ENCODE measurements at regions not wholly inside any gene's neighbourhood (a gene's known extent, or its start where the extent isn't known, plus 50 kb on each side); places are given as distances from the start of the nearest gene placed in this dataset.

DNA sequence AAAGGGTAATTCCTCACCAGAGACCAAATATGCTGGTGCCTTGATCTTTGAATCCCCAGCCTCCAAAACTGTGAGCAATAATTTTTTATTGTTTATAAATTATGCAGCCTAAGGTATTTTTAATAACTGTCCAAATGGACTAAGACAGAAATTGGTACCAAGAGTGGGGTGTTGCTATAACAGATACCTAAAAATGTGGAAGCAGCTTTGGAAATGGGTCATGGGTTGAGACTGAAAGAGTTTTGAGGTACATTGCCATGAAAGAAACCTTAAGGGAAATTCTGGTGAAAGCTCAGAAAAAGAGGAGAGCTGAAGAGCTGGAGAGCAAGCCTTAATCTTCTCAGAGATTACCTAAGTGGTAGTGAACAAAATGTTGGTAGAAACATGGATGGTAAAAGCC is 378.2 kb downstream of the NXPE2 start:
- ATAC-seq (no peak), DNase-seq (ENCODE audit: low read depth, low spot score) (no peak), FAIRE-seq (no peak)
- no peaks in the 10 kb centered on the region for H3K4me1 ChIP-seq (ENCODE audit: control insufficient read depth, insufficient read depth, low read length)
- RAD21 ChIA-PET (ENCODE audit: unreplicated experiment): no interaction called here
- H3K9me3 ChIP-seq (replicated peaks; ENCODE audit: control insufficient read depth, insufficient read depth, low read length): peaks cover 2% of the 10 kb centered on the region
- in situ Hi-C loops (cut with MboI): no loop called here
- no peak for TF ChIP-seq STAT3 (IDR thresholded peaks at IDR 0.05; ENCODE audit: low read depth, low read length)
- TF ChIP-seq BRCA1 (IDR thresholded peaks at IDR 0.05; ENCODE audit: low read depth, low read length): no peak
- no peak for TF ChIP-seq MEF2B (IDR thresholded peaks at IDR 0.05; ENCODE audit: partially characterized antibody, poor library complexity, severe bottlenecking)
- H3K4me3 ChIP-seq: no peak overlapping the region
- no TSS peak for BruUV-seq (replicated peaks)
- H3K4me2 ChIP-seq (ENCODE audit: control insufficient read depth, insufficient read depth): no peak overlapping the region
- CTCF ChIA-PET: no interaction called here
- H3K27ac ChIP-seq (ENCODE audit: control insufficient read depth, insufficient read depth): no peak overlapping the region
- POLR2A ChIA-PET: no interaction called here
- H3K9ac ChIP-seq (ENCODE audit: control insufficient read depth, insufficient read depth, low read length): no peak overlapping the region
- no peak overlapping the region for H2AFZ ChIP-seq (ENCODE audit: control insufficient read depth, low read depth, low read length)
- intact Hi-C loops (cut with micrococcal nuclease; ENCODE audit: unreplicated experiment): no loop called here
- SMC1A ChIA-PET (ENCODE audit: uncharacterized antibody, unreplicated experiment): no interaction called here
- no peaks in the 10 kb centered on the region for H3K36me3 ChIP-seq (ENCODE audit: control insufficient read depth in 2 of 2, insufficient read depth in 2 of 2, low read length in 1 of 2)
- no peaks in the 10 kb centered on the region for H3K27me3 ChIP-seq (replicated peaks in 1 of 2; ENCODE audit: control insufficient read depth in 2 of 2, insufficient read depth in 2 of 2, low read length in 1 of 2)
- no peaks in the 10 kb centered on the region for H4K20me1 ChIP-seq (ENCODE audit: control insufficient read depth, insufficient read depth)
- no peaks in the 10 kb centered on the region for H3K79me2 ChIP-seq (ENCODE audit: control insufficient read depth, insufficient read depth, low read length)

DNA sequence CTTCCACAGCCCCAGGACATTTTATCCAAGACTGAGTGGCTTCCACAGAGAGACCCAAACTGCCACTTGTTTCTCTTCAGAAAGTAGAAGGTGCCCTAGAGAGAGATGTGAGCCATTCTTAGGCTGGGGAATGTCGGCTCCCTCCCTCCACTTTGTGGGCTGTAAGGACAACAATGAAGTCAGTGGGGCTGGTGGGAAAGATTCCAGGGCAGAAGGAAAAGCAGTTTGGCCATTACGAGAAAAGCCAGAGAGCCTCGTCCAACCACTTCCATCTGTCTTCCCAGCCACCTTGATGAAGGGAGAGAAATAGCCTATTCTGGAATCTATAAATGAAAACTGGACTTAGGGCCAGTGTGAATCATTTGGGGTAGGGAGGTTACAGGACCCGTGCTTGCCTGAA is 382.5 kb downstream of the NXPE2 start:
- H3K9ac ChIP-seq (ENCODE audit: control insufficient read depth, insufficient read depth, low read length): no peak overlapping the region
- DNase-seq (ENCODE audit: low read depth, low spot score): no peak
- SMC1A ChIA-PET (ENCODE audit: uncharacterized antibody, unreplicated experiment): no interaction called here
- CTCF ChIA-PET: no interaction called here
- 8% methylated on average over 4 of the region's 4 CpGs for whole genome bisulfite sequencing (ENCODE audit: insufficient coverage, insufficient replicate concordance, low lambda C conversion rate, missing lambda C conversion rate)
- no peak overlapping the region for H3K4me2 ChIP-seq (ENCODE audit: control insufficient read depth, insufficient read depth)
- no peaks in the 10 kb centered on the region for H3K4me1 ChIP-seq (ENCODE audit: control insufficient read depth, insufficient read depth, low read length)
- H3K9me3 ChIP-seq (replicated peaks; ENCODE audit: control insufficient read depth, insufficient read depth, low read length): peaks cover 2% of the 10 kb centered on the region
- no peak for FAIRE-seq
- H2AFZ ChIP-seq (ENCODE audit: control insufficient read depth, low read depth, low read length): no peak overlapping the region
- BruUV-seq (replicated peaks): no TSS peak
- RAD21 ChIA-PET (ENCODE audit: unreplicated experiment): no interaction called here
- H3K4me3 ChIP-seq: no peak overlapping the region
- in situ Hi-C loops (cut with MboI) (no loop called here), intact Hi-C loops (cut with micrococcal nuclease; ENCODE audit: unreplicated experiment) (no loop called here)
- H3K36me3 ChIP-seq (ENCODE audit: control insufficient read depth in 2 of 2, insufficient read depth in 2 of 2, low read length in 1 of 2): no peaks in the 10 kb centered on the region
- no peaks in the 10 kb centered on the region for H4K20me1 ChIP-seq (ENCODE audit: control insufficient read depth, insufficient read depth)
- TF ChIP-seq RELA (IDR thresholded peaks at IDR 0.05; ENCODE audit: borderline replicate concordance, partially characterized antibody) (no peak), BMI1 (IDR thresholded peaks at IDR 0.05; ENCODE audit: borderline replicate concordance) (no peak), PAX8 (IDR thresholded peaks at IDR 0.05) (no peak), TCF12 (IDR thresholded peaks at IDR 0.05; ENCODE audit: low read depth, low read length) (no peak), MTA2 (IDR thresholded peaks at IDR 0.05; ENCODE audit: low read depth) (no peak), CBFB (IDR thresholded peaks at IDR 0.05; ENCODE audit: low read depth) (no peak), TBL1XR1 (IDR thresholded peaks at IDR 0.05; ENCODE audit: low read depth, low read length) (no peak), EED (IDR thresholded peaks at IDR 0.05; ENCODE audit: low read depth) (no peak)
- TF ChIP-seq, protein P1, sequence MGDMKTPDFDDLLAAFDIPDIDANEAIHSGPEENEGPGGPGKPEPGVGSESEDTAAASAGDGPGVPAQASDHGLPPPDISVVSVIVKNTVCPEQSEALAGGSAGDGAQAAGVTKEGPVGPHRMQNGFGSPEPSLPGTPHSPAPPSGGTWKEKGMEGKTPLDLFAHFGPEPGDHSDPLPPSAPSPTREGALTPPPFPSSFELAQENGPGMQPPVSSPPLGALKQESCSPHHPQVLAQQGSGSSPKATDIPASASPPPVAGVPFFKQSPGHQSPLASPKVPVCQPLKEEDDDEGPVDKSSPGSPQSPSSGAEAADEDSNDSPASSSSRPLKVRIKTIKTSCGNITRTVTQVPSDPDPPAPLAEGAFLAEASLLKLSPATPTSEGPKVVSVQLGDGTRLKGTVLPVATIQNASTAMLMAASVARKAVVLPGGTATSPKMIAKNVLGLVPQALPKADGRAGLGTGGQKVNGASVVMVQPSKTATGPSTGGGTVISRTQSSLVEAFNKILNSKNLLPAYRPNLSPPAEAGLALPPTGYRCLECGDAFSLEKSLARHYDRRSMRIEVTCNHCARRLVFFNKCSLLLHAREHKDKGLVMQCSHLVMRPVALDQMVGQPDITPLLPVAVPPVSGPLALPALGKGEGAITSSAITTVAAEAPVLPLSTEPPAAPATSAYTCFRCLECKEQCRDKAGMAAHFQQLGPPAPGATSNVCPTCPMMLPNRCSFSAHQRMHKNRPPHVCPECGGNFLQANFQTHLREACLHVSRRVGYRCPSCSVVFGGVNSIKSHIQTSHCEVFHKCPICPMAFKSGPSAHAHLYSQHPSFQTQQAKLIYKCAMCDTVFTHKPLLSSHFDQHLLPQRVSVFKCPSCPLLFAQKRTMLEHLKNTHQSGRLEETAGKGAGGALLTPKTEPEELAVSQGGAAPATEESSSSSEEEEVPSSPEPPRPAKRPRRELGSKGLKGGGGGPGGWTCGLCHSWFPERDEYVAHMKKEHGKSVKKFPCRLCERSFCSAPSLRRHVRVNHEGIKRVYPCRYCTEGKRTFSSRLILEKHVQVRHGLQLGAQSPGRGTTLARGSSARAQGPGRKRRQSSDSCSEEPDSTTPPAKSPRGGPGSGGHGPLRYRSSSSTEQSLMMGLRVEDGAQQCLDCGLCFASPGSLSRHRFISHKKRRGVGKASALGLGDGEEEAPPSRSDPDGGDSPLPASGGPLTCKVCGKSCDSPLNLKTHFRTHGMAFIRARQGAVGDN (IDR thresholded peaks at IDR 0.05): no peak
- TF ChIP-seq, protein P2, sequence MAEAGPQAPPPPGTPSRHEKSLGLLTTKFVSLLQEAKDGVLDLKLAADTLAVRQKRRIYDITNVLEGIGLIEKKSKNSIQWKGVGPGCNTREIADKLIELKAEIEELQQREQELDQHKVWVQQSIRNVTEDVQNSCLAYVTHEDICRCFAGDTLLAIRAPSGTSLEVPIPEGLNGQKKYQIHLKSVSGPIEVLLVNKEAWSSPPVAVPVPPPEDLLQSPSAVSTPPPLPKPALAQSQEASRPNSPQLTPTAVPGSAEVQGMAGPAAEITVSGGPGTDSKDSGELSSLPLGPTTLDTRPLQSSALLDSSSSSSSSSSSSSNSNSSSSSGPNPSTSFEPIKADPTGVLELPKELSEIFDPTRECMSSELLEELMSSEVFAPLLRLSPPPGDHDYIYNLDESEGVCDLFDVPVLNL (IDR thresholded peaks at IDR 0.05; ENCODE audit: low read depth, low read length): no peak
- TF ChIP-seq, protein P3, sequence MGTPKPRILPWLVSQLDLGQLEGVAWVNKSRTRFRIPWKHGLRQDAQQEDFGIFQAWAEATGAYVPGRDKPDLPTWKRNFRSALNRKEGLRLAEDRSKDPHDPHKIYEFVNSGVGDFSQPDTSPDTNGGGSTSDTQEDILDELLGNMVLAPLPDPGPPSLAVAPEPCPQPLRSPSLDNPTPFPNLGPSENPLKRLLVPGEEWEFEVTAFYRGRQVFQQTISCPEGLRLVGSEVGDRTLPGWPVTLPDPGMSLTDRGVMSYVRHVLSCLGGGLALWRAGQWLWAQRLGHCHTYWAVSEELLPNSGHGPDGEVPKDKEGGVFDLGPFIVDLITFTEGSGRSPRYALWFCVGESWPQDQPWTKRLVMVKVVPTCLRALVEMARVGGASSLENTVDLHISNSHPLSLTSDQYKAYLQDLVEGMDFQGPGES (IDR thresholded peaks at IDR 0.05): no peak
- ATAC-seq: no peak
- no peaks in the 10 kb centered on the region for H3K79me2 ChIP-seq (ENCODE audit: control insufficient read depth, insufficient read depth, low read length)
- H3K27me3 ChIP-seq (replicated peaks in 1 of 2; ENCODE audit: control insufficient read depth in 2 of 2, insufficient read depth in 2 of 2, low read length in 1 of 2): no peaks in the 10 kb centered on the region; a peak in 1 of 4 replicates
- POLR2A ChIA-PET: no interaction called here
- H3K27ac ChIP-seq (ENCODE audit: control insufficient read depth, insufficient read depth): no peak overlapping the region

Data from GM12878 (cell line).